DMS 273 (cell line): ENCODE measurements at regions not wholly inside any gene's neighbourhood (a gene's known extent, or its start where the extent isn't known, plus 50 kb on each side); places are given as distances from the start of the nearest gene placed in this dataset.
"Not testable (repeated sequence)": the region's sequence is repeated elsewhere in the genome, so short reads cannot be mapped to it uniquely, and the experiment has no call there.

Experiments used
- DNase-seq: peaks from one replicate; lab custom pipeline; 2025; ENCODE audit not compliant: unreplicated experiment; lab: John Stamatoyannopoulos, UW

DNA sequence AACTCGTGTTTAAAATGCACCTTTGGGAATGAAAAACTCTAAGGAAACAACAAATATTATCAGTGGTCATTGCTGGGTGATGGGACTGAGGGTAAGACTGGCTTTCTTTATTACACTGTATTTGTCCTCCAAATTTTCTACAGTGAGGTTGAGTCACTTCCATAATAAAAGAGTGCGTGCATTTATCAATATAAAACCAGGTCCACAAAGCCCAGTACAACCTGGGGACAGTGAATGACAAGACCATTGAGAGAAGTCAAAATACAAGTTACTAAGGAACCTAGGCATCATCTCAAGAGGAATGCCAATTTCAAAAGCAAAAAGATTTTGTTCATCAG, 76.4 kb downstream of the MAGED4 start:
- no peak for DNase-seq

GRCh38 chrX:52261463-52262194, 76.9 kb downstream of the MAGED4 start:
- peak; percentile 91 for DNase-seq

DNA sequence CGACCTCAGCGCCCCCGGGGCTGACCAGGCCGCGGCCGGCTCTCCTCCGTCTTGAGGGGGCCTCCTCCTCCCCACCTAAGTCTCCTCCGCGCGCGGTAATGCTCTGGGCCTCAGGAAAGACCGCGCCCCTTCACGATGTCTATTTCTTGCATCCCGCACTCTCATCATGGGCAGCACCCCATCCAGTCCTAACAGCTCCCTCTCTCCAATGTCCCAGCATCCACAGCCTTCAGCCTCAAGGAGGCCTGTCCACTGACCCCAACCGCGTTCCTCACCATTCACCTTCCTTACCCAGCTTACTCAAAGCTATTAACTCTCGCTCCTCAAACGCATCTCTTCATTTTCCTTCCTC, 77.5 kb downstream of the MAGED4 start:
- no peak for DNase-seq

DNA sequence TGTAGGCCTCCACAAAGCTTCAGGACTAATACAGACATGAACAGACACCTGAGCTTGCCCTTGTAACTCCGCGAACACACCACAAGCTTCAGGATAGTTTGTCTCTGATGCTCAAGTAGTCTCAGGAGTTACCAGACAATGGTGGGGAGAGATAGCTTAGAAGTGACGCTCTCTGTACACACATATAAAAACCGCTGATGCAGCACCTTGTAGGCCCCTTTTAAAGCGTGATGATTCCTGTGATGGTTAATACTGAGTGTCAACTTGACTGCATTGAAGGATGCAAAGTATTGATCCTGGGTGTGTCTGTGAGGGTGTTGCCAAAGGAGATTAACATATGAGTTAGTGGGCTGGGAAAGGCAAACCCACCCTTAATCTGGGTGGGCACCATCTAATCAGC, 78.7 kb downstream of the MAGED4 start:
- no peak for DNase-seq

DNA sequence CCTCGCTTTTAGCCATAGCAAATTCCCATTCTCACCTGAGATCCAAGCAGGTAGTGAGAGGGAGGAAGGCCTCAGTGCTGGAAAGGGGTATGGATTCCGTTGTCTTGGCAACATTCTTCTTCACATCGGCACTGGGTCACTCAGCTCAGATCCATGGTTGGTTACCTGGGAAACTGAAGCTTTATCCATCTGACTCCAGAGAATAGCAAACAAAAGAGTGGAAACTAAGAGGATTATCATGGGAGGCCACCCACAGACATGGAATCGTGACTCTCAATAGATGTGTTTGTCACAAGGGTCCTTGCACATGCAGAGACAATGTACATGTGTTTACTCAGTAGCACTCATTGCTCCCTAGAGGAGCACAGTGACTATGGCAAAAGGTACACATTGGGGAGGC, 81.0 kb downstream of the MAGED4 start:
- DNase-seq: no peak

GRCh38 chrX:52268502-52268901, 83.8 kb downstream of the MAGED4 start:
- DNase-seq: not testable (repeated sequence)

- DNase-seq: no peak
Observed at GRCh38 chrX:52270453-52271116, 85.9 kb downstream of the MAGED4 start.

DNA sequence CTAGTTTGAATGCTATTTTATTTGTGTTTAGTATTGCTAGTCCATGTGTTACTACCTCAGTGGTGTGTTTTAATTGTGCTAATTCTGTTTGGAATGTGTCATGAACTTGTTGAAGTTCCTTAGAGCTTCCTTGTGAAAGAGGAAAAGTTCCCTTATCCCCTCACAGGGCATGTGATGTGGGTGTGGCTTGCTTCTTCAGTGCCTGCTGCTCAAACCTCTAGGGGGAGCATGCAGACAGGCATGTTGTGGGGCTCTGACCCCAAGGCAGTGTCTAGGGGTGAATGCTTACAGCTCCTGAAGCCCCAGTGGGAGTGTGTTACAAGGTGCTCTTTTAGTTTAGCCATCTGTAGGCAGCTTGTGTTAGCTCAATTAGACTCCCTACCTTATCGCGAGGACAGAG, 86.5 kb downstream of the MAGED4 start:
- DNase-seq: peak; percentile 15

- no peak for DNase-seq
Observed at GRCh38 chrX:52277666-52278065, 91.2 kb upstream of the XAGE2 start.

DNA sequence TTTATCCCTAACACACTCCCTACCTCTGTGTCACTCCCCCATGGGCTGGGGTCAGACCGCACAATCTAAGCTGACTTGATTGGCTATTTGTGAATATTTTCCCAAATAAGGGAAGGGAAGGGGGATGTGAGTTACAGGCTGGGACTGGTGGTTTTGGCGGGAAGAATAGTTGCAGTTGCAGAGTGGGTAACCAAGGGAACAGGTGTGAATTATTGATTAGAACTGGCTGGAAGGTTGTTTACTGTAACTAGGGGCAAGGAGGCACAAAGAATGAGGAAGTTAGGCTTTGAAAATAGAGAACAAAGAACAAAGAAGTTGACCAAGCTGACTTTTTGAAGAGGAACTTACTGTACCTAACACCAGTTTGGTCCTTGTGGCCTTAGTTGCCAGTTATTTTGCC, 88.0 kb upstream of the XAGE2 start:
- DNase-seq: no peak

- no peak for DNase-seq
Observed at GRCh38 chrX:52284865-52285264, 84.0 kb upstream of the XAGE2 start.

DNA sequence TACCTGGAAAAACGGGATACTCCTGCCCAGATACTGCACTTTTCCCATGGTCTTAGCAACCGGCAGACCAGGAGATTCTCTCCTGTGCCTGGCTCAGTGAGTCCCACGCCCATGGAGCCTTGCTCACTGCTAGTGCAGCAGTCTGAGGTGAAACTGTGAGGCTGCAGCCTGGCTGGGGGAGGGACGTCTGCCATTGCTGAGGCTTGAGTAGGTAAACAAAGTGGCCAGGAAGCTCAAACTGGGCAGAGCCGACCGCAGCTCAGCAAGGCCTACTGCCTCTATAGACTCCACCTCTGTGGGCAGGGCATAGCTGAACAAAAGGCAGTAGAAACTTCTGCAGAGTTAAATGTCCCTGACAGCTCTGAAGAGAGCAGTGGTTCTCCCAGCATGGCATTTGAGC, 69.9 kb upstream of the XAGE2 start:
- DNase-seq: not testable (repeated sequence)

DNA sequence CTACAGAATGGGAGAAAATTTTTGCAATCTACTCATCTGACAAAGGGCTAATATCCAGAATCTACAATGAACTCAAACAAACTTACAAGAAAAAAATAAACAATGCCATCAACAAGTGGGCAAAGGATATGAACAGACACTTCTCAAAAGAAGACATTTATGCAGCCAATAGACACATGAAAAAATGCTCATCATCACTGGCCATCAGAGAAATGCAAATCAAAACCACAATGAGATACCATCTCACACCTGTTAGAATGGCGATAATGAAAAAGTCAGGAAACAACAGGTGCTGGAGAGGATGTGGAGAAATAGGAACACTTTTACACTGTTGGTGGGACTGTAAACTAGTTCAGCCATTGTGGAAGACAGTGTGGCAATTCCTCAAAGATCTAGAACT, 60.3 kb upstream of the XAGE2 start:
- DNase-seq: not testable (repeated sequence)
